Ishikawa (cell line): ENCODE measurements at regions not wholly inside any gene's neighbourhood (a gene's known extent, or its start where the extent isn't known, plus 50 kb on each side); places are given as distances from the start of the nearest gene placed in this dataset.

Experiments used
- NFIC ChIP-seq: IDR thresholded peaks from 2 replicates; pipeline ENCODE4 v1.6.1; 2012
- RAD21 ChIP-seq: IDR thresholded peaks from 2 replicates; pipeline ENCODE4 v1.6.1; 2012; ENCODE audit warnings: low read depth
- TAF1 ChIP-seq: IDR thresholded peaks from 2 replicates; pipeline ENCODE4 v1.6.1; 2012; ENCODE audit warnings: low read depth, mild to moderate bottlenecking
- YY1 ChIP-seq: IDR thresholded peaks from 2 replicates; pipeline ENCODE4 v1.6.1; 2012; ENCODE audit warnings: low read depth
- ZBTB7A ChIP-seq: IDR thresholded peaks from 2 replicates; pipeline ENCODE4 v1.6.1; 2012; ENCODE audit warnings: low read depth
- TF ChIP-seq, protein P1 (sequence below): IDR thresholded peaks from 2 replicates; pipeline ENCODE4 v1.6.1; 2012; ENCODE audit warnings: low read depth, mild to moderate bottlenecking

- TF ChIP-seq ZBTB7A (no peak), RAD21 (no peak), TAF1 (no peak), YY1 (no peak), NFIC (no peak)
- TF ChIP-seq, protein P1, sequence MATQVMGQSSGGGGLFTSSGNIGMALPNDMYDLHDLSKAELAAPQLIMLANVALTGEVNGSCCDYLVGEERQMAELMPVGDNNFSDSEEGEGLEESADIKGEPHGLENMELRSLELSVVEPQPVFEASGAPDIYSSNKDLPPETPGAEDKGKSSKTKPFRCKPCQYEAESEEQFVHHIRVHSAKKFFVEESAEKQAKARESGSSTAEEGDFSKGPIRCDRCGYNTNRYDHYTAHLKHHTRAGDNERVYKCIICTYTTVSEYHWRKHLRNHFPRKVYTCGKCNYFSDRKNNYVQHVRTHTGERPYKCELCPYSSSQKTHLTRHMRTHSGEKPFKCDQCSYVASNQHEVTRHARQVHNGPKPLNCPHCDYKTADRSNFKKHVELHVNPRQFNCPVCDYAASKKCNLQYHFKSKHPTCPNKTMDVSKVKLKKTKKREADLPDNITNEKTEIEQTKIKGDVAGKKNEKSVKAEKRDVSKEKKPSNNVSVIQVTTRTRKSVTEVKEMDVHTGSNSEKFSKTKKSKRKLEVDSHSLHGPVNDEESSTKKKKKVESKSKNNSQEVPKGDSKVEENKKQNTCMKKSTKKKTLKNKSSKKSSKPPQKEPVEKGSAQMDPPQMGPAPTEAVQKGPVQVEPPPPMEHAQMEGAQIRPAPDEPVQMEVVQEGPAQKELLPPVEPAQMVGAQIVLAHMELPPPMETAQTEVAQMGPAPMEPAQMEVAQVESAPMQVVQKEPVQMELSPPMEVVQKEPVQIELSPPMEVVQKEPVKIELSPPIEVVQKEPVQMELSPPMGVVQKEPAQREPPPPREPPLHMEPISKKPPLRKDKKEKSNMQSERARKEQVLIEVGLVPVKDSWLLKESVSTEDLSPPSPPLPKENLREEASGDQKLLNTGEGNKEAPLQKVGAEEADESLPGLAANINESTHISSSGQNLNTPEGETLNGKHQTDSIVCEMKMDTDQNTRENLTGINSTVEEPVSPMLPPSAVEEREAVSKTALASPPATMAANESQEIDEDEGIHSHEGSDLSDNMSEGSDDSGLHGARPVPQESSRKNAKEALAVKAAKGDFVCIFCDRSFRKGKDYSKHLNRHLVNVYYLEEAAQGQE, result no peak
Observed at GRCh38 chr6:33957131-33957891, 153.5 kb upstream of the MLN start.
